Mucosa of rectum (tissue), 2 donors: ENCODE measurements at regions not wholly inside any gene's neighbourhood (a gene's known extent, or its start where the extent isn't known, plus 50 kb on each side); places are given as distances from the start of the nearest gene placed in this dataset.

Source experiments
- H3K27ac ChIP-seq, 2 donors: one replicate each; pipeline ENCODE4 v1.7.0; 2013; ENCODE audit warnings: inconsistent platforms in 2 of 2, low read depth in 2 of 2, low read length in 2 of 2
- H3K27me3 ChIP-seq, 2 donors: one replicate each; pipeline ENCODE4 v1.7.0; 2013; ENCODE audit warnings: low read length in 2 of 2; ENCODE audit not compliant: control insufficient read depth in 2 of 2, insufficient read depth in 2 of 2
- H3K36me3 ChIP-seq, 2 donors: one replicate each; pipeline ENCODE4 v1.7.0; 2013; ENCODE audit warnings: low read length in 2 of 2; ENCODE audit not compliant: control insufficient read depth in 2 of 2, insufficient read depth in 2 of 2
- H3K4me1 ChIP-seq, 2 donors: one replicate each; pipeline ENCODE4 v1.7.0; 2013; ENCODE audit warnings: low read length in 2 of 2, mild to moderate bottlenecking in 1 of 2; ENCODE audit not compliant: control insufficient read depth in 2 of 2, insufficient read depth in 2 of 2
- H3K4me3 ChIP-seq, 2 donors: one replicate each; pipeline ENCODE4 v1.7.0; 2013; ENCODE audit warnings: low read length in 2 of 2
- H3K9ac ChIP-seq, 2 donors: one replicate each; pipeline ENCODE4 v1.7.0; 2013; ENCODE audit warnings: low read length in 2 of 2, low read depth in 1 of 2, mild to moderate bottlenecking in 1 of 2
- H3K9me3 ChIP-seq, 2 donors: one replicate each; pipeline ENCODE4 v1.7.0; 2013; ENCODE audit warnings: low read length in 2 of 2; ENCODE audit not compliant: control insufficient read depth in 2 of 2
- donor health status: healthy.
- donor health status: Normal muscosa, but diverticular disease.

DNA sequence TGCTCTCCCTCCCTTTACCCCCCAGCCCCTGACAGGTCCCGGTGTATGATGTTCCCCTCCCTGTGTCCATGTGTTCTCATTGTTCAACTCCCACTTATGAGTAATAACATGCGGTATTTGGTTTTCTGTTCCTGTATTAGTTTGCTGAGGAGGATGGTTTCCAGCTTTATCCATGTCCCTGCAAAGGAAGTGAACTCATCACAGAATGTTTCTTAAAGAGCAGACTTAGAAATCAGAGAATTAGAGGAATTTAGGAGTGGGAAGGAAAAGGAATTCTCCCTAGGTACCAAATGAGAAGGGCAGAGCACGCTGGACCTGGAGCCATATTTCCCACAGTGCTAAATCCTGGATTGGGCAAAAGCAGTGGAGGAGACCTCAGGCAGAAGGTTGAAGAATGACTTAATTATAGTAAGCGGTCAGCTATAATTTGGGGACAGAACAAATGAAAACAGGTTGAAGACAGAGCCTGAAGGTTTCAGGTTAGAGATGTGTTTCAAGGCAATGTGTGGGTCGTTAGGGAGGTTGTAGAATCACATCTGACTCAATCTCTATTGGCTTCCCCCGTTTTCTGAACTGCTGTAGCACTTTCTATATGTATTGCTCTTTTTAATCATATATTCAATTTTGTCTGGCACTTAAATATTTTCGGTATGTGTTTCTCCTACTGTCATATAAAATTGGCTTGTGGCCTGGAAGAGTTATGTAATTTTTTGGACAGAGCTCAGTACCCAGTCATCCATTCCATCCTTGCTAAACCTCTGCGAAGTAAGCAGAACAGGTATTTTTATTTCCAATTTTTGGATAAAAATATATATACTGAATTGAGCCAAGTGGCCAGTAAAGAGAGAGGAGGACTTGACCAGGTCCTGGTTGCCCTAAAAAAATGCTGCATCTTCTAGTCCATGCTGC lies 210.5 kb upstream of the KLF6 start:
- H3K4me1 ChIP-seq = no peaks in the 10 kb centered on the region
- H3K4me3 ChIP-seq = no peak overlapping the region
- H3K27me3 ChIP-seq = no peaks in the 10 kb centered on the region
- H3K9ac ChIP-seq = no peak overlapping the region
- H3K27ac ChIP-seq = no peak overlapping the region
- no peaks in the 10 kb centered on the region for H3K36me3 ChIP-seq
- H3K9me3 ChIP-seq = no peaks in the 10 kb centered on the region

GRCh38 chr10:3992382-3993178 lies 207.6 kb upstream of the KLF6 start:
- Histone ChIP-seq H3K27me3 (no peaks in the 10 kb centered on the region), H3K4me3 (no peak overlapping the region), H3K9me3 (no peaks in the 10 kb centered on the region), H3K4me1 (peaks cover 0 to 5% of the 10 kb centered on the region in 2 donors), H3K27ac (no peak overlapping the region), H3K36me3 (no peaks in the 10 kb centered on the region), H3K9ac (no peak overlapping the region)

GRCh38 chr10:3990307-3990706 lies 205.3 kb upstream of the KLF6 start:
- no peaks in the 10 kb centered on the region for H3K27me3 ChIP-seq
- H3K9me3 ChIP-seq = no peaks in the 10 kb centered on the region
- no peak overlapping the region for H3K9ac ChIP-seq
- H3K4me3 ChIP-seq = no peak overlapping the region
- peaks cover 0 to 10% of the 10 kb centered on the region in 2 donors for H3K4me1 ChIP-seq
- H3K36me3 ChIP-seq = no peaks in the 10 kb centered on the region
- H3K27ac ChIP-seq = no peak overlapping the region

GRCh38 chr10:3987143-3987974 lies 202.3 kb upstream of the KLF6 start:
- Histone ChIP-seq H3K27me3 (no peaks in the 10 kb centered on the region), H3K27ac (no peak overlapping the region), H3K9me3 (no peaks in the 10 kb centered on the region), H3K9ac (no peak overlapping the region), H3K4me1 (peaks cover 0 to 10% of the 10 kb centered on the region in 2 donors), H3K36me3 (no peaks in the 10 kb centered on the region), H3K4me3 (no peak overlapping the region)

- no peaks in the 10 kb centered on the region for H3K36me3 ChIP-seq
- peaks cover 0 to 10% of the 10 kb centered on the region in 2 donors for H3K4me1 ChIP-seq
- H3K27me3 ChIP-seq = no peaks in the 10 kb centered on the region
- no peak overlapping the region for H3K4me3 ChIP-seq
- no peak overlapping the region for H3K27ac ChIP-seq
- H3K9me3 ChIP-seq = no peaks in the 10 kb centered on the region
- H3K9ac ChIP-seq = no peak overlapping the region
Observed at GRCh38 chr10:3986493-3987142, 201.6 kb upstream of the KLF6 start.

- H3K9ac ChIP-seq = no peak overlapping the region
- H3K9me3 ChIP-seq = no peaks in the 10 kb centered on the region
- H3K36me3 ChIP-seq = no peaks in the 10 kb centered on the region
- H3K4me1 ChIP-seq = peaks cover 2 to 20% of the 10 kb centered on the region in 2 donors
- no peak overlapping the region for H3K27ac ChIP-seq
- H3K4me3 ChIP-seq = no peak overlapping the region
- no peaks in the 10 kb centered on the region for H3K27me3 ChIP-seq
Observed at GRCh38 chr10:3982746-3983442, 197.9 kb upstream of the KLF6 start.

GRCh38 chr10:3981300-3981699 lies 196.3 kb upstream of the KLF6 start:
- Histone ChIP-seq H3K9me3 (no peaks in the 10 kb centered on the region), H3K27me3 (no peaks in the 10 kb centered on the region), H3K36me3 (no peaks in the 10 kb centered on the region), H3K4me1 (peaks cover 6 to 11% of the 10 kb centered on the region in 2 donors), H3K27ac (no peak overlapping the region), H3K4me3 (no peak overlapping the region), H3K9ac (no peak overlapping the region)

DNA sequence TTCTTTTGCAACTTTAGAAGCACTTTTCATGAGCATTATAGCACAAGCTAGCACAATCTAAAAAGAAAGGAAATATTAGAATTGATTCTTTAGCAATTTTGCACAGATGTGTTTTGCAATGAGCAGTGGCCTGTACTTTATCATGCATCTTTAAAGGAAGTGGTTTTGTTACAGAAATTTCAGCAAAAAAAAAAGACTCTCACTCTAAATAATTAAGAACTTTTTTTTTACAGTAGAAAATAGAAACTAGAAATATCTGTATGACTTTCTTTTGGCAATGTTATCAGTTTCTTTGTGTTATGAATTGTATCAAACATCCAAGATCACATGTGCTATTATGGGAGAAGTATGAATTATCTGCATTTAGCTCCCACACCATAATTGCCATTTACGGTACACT lies 195.7 kb upstream of the KLF6 start:
- Histone ChIP-seq H3K27ac (peak overlapping the region in 1 of 2 donors; percentile 63), H3K9me3 (peaks cover 0 to 3% of the 10 kb centered on the region in 2 donors), H3K4me3 (no peak overlapping the region), H3K27me3 (no peaks in the 10 kb centered on the region), H3K36me3 (no peaks in the 10 kb centered on the region), H3K9ac (no peak overlapping the region), H3K4me1 (peaks cover 6 to 11% of the 10 kb centered on the region in 2 donors)

- Histone ChIP-seq H3K27ac (peak overlapping the region; percentile 63 to 77), H3K4me1 (peaks cover 6 to 11% of the 10 kb centered on the region in 2 donors), H3K27me3 (no peaks in the 10 kb centered on the region), H3K36me3 (no peaks in the 10 kb centered on the region), H3K9ac (peak overlapping the region in 1 of 2 donors; percentile 35), H3K9me3 (peaks cover 0 to 3% of the 10 kb centered on the region in 2 donors), H3K4me3 (no peak overlapping the region)
Observed at GRCh38 chr10:3980144-3980543, 195.1 kb upstream of the KLF6 start.
